ENCODE measurements at regions not wholly inside any gene's neighbourhood (a gene's known extent, or its start where the extent isn't known, plus 50 kb on each side); places are given as distances from the start of the nearest gene placed in this dataset.

GRCh38 chr17:72488555-72489271 lies 367.9 kb downstream of the SOX9 start:
- H3K4me3 Mint-ChIP-seq (ENCODE audit: unreplicated experiment) = no peak overlapping the region
- H3K9me3 Mint-ChIP-seq (ENCODE audit: unreplicated experiment) = peaks cover 4% of the 10 kb centered on the region
- H3K36me3 Mint-ChIP-seq (ENCODE audit: unreplicated experiment) = no peaks in the 10 kb centered on the region
- H3K27ac Mint-ChIP-seq (ENCODE audit: unreplicated experiment) = no peak overlapping the region
- no peaks in the 10 kb centered on the region for H3K27me3 Mint-ChIP-seq (ENCODE audit: unreplicated experiment)
- H3K4me1 Mint-ChIP-seq (ENCODE audit: unreplicated experiment) = peaks cover 2% of the 10 kb centered on the region
- no peak for TF ChIP-seq CTCF (IDR thresholded peaks at IDR 0.05)
- no peak for DNase-seq (ENCODE audit: extremely low spot score, unreplicated experiment)

- Mint-ChIP-seq H3K27ac (ENCODE audit: unreplicated experiment) (no peak overlapping the region), H3K9me3 (ENCODE audit: unreplicated experiment) (peaks cover 4% of the 10 kb centered on the region), H3K27me3 (ENCODE audit: unreplicated experiment) (no peaks in the 10 kb centered on the region), H3K36me3 (ENCODE audit: unreplicated experiment) (no peaks in the 10 kb centered on the region), H3K4me1 (ENCODE audit: unreplicated experiment) (peaks cover 2% of the 10 kb centered on the region), H3K4me3 (ENCODE audit: unreplicated experiment) (no peak overlapping the region)
- no peak for DNase-seq (ENCODE audit: extremely low spot score, unreplicated experiment)
- TF ChIP-seq CTCF (IDR thresholded peaks at IDR 0.05) = no peak
Observed at GRCh38 chr17:72489272-72489641, 368.4 kb downstream of the SOX9 start.

- H3K36me3 Mint-ChIP-seq (ENCODE audit: unreplicated experiment) = no peaks in the 10 kb centered on the region
- peaks cover 2% of the 10 kb centered on the region for H3K4me1 Mint-ChIP-seq (ENCODE audit: unreplicated experiment)
- no peak overlapping the region for H3K27ac Mint-ChIP-seq (ENCODE audit: unreplicated experiment)
- H3K9me3 Mint-ChIP-seq (ENCODE audit: unreplicated experiment) = peaks cover 4% of the 10 kb centered on the region
- no peak for TF ChIP-seq CTCF (IDR thresholded peaks at IDR 0.05)
- no peaks in the 10 kb centered on the region for H3K27me3 Mint-ChIP-seq (ENCODE audit: unreplicated experiment)
- no peak overlapping the region for H3K4me3 Mint-ChIP-seq (ENCODE audit: unreplicated experiment)
- DNase-seq (ENCODE audit: extremely low spot score, unreplicated experiment) = no peak
Observed at GRCh38 chr17:72491102-72491501, 370.3 kb downstream of the SOX9 start.

GRCh38 chr17:72492494-72492893 lies 371.7 kb downstream of the SOX9 start:
- TF ChIP-seq CTCF (IDR thresholded peaks at IDR 0.05) = no peak
- no peak overlapping the region for H3K27ac Mint-ChIP-seq (ENCODE audit: unreplicated experiment)
- H3K4me3 Mint-ChIP-seq (ENCODE audit: unreplicated experiment) = no peak overlapping the region
- no peaks in the 10 kb centered on the region for H3K36me3 Mint-ChIP-seq (ENCODE audit: unreplicated experiment)
- H3K27me3 Mint-ChIP-seq (ENCODE audit: unreplicated experiment) = no peaks in the 10 kb centered on the region
- peaks cover 4% of the 10 kb centered on the region for H3K9me3 Mint-ChIP-seq (ENCODE audit: unreplicated experiment)
- DNase-seq (ENCODE audit: extremely low spot score, unreplicated experiment) = no peak
- peaks cover 2% of the 10 kb centered on the region for H3K4me1 Mint-ChIP-seq (ENCODE audit: unreplicated experiment)

- Mint-ChIP-seq H3K27me3 (ENCODE audit: unreplicated experiment) (no peaks in the 10 kb centered on the region), H3K4me3 (ENCODE audit: unreplicated experiment) (no peak overlapping the region), H3K27ac (ENCODE audit: unreplicated experiment) (no peak overlapping the region), H3K9me3 (ENCODE audit: unreplicated experiment) (peaks cover 4% of the 10 kb centered on the region), H3K4me1 (ENCODE audit: unreplicated experiment) (peaks cover 2% of the 10 kb centered on the region), H3K36me3 (ENCODE audit: unreplicated experiment) (no peaks in the 10 kb centered on the region)
- no peak for TF ChIP-seq CTCF (IDR thresholded peaks at IDR 0.05)
- no peak for DNase-seq (ENCODE audit: extremely low spot score, unreplicated experiment)
Observed at GRCh38 chr17:72492941-72493340, 372.1 kb downstream of the SOX9 start.
